B cell (primary cell): ENCODE measurements at regions not wholly inside any gene's neighbourhood (a gene's known extent, or its start where the extent isn't known, plus 50 kb on each side); places are given as distances from the start of the nearest gene placed in this dataset.

Experiments
- ATAC-seq: fragments of 200-7000 bp; cut with Tn5 transposase; one replicate; pipeline ENCODE4 v1.10.0; 2021; ENCODE audit warnings: low read depth, mild to moderate bottlenecking, moderate number of reproducible peaks, moderate library complexity
- CTCF ChIA-PET: fragments of 350-600 bp; sonication (Branson Sonifier 250); formaldehyde crosslinking; loops from one replicate; lab custom pipeline; 2021; ENCODE audit warnings: antibody characterized with exemption, inconsistent platforms; lab: Charles Lee
- POLR2A ChIA-PET: fragments of 350-600 bp; sonication (Branson Sonifier 250); formaldehyde crosslinking; loops from one replicate; lab custom pipeline; 2021; ENCODE audit warnings: antibody characterized with exemption; lab: Charles Lee
- DNase-seq: peaks from one replicate; pipeline ENCODE4 v3.0.0; 2013
- H2AFZ ChIP-seq: 2 replicates; pipeline ENCODE4 v1.6.1; 2012; ENCODE audit warnings: mild to moderate bottlenecking, low read depth, low read length; ENCODE audit not compliant: insufficient read depth, poor library complexity, severe bottlenecking
- H3K27ac ChIP-seq, 2 donors: 1 replicate in 1 of 2; 2 replicates in 1 of 2; pipeline ENCODE4 v1.5.1; 2012 to 2013; ENCODE audit warnings: low read length in 2 of 2, mild to moderate bottlenecking in 2 of 2, moderate library complexity in 1 of 2
- H3K27me3 ChIP-seq, 4 experiments: fragments of 200-600 bp in 1 of 4; sonication (generic) in 1 of 4; replicated peaks in 1 of 4; 1 replicate in 2 of 4; 2 replicates in 2 of 4; pipeline versions ENCODE4 v1.6.1 to v1.7.0; 2013 to 2016; ENCODE audit warnings: low read length in 3 of 4, mild to moderate bottlenecking in 2 of 4, mixed read lengths in 1 of 4, moderate library complexity in 1 of 4; ENCODE audit not compliant: insufficient read depth in 4 of 4, control insufficient read depth in 3 of 4; ENCODE audit errors: control extremely low read depth in 1 of 4
- H3K36me3 ChIP-seq, 2 experiments: replicated peaks in 1 of 2; 1 replicate in 1 of 2; 2 replicates in 1 of 2; pipeline versions ENCODE4 v1.6.1 to v1.7.1; 2013; ENCODE audit warnings: low read length in 1 of 2; ENCODE audit not compliant: insufficient read depth in 2 of 2, control insufficient read depth in 1 of 2; ENCODE audit errors: control extremely low read depth in 1 of 2, extremely low read depth in 1 of 2
- H3K4me1 ChIP-seq, 2 donors: fragments of 200-600 bp in 1 of 2; sonication (generic) in 1 of 2; 1 replicate in 1 of 2; 2 replicates in 1 of 2; pipeline versions ENCODE4 v1.5.1 to v1.6.1; 2013 to 2017; ENCODE audit warnings: low read length in 2 of 2; ENCODE audit not compliant: control insufficient read depth in 2 of 2, insufficient read depth in 2 of 2
- H3K4me2 ChIP-seq: replicated peaks from 2 replicates; pipeline ENCODE3; 2012; ENCODE audit warnings: mild to moderate bottlenecking, low read depth, low read length; ENCODE audit not compliant: poor library complexity, severe bottlenecking
- H3K4me3 ChIP-seq, 5 experiments: fragments of 200-600 bp in 1 of 5; sonication (generic) in 1 of 5; 1 replicate in 3 of 5; 2 replicates in 2 of 5; pipeline versions ENCODE4 v1.5.1 to v1.7.0; 2011 to 2016; ENCODE audit warnings: low read length in 4 of 5, mild to moderate bottlenecking in 4 of 5, low read depth in 2 of 5, control low read depth in 1 of 5, moderate library complexity in 1 of 5; ENCODE audit not compliant: insufficient read depth in 1 of 5; ENCODE audit errors: control extremely low read depth in 1 of 5, extremely low read depth in 1 of 5
- H3K79me2 ChIP-seq: fragments of 200-600 bp; sonication (generic); one replicate; pipeline ENCODE4 v1.6.0; 2016; ENCODE audit warnings: low read length; ENCODE audit not compliant: control insufficient read depth, insufficient read depth
- H3K9ac ChIP-seq: fragments of 200-600 bp; sonication (generic); 2 replicates; pipeline ENCODE4 v1.6.1; 2017; ENCODE audit warnings: mild to moderate bottlenecking, low read length, moderate library complexity
- H3K9me3 ChIP-seq, 3 donors: one replicate each; pipeline versions ENCODE4 v1.6.1 to v1.7.1; 2013; ENCODE audit warnings: low read length in 2 of 3; ENCODE audit not compliant: control insufficient read depth in 2 of 3, insufficient read depth in 1 of 3; ENCODE audit errors: control extremely low read depth in 1 of 3
- H4K20me1 ChIP-seq: 2 replicates; pipeline ENCODE4 v1.6.0; 2012; ENCODE audit warnings: mild to moderate bottlenecking, low read length; ENCODE audit not compliant: insufficient read depth, control insufficient read depth, poor library complexity, severe bottlenecking
- H3K27ac Mint-ChIP-seq: one replicate; pipeline ENCODE4 v1.8.0; 2021; ENCODE audit warnings: mixed read lengths
- H3K27me3 Mint-ChIP-seq: one replicate; pipeline ENCODE4 v1.8.0; 2021; ENCODE audit warnings: mixed read lengths
- H3K4me1 Mint-ChIP-seq: one replicate; pipeline ENCODE4 v1.8.0; 2021; ENCODE audit warnings: mixed read lengths
- H3K4me3 Mint-ChIP-seq: one replicate; pipeline ENCODE4 v1.8.0; 2021; ENCODE audit warnings: mixed read lengths
- H3K9me3 Mint-ChIP-seq: one replicate; pipeline ENCODE4 v1.8.0; 2022; ENCODE audit warnings: mixed read lengths; ENCODE audit not compliant: insufficient read depth
- EZH2 ChIP-seq: IDR thresholded peaks from 2 replicates; pipeline ENCODE4 v1.6.1; 2012; ENCODE audit warnings: borderline replicate concordance, low read depth, mild to moderate bottlenecking, moderate library complexity, low read length; ENCODE audit not compliant: insufficient read depth, poor library complexity, severe bottlenecking
- WGBS: methylation state at CpG from one replicate; pipeline ENCODE4 v1.1.5; 2013; ENCODE audit warnings: missing lambda C conversion rate; ENCODE audit not compliant: insufficient coverage; 5-methylcytosine and 5-hydroxymethylcytosine counted together
- intact Hi-C: fragments of 100-400 bp; cut with micrococcal nuclease; formaldehyde crosslinking; loops from one replicate; pipeline ENCODE4 v1.10.0; 2022
- TF ChIP-seq, protein P1 (sequence below): fragments of 200-600 bp; IDR thresholded peaks from one replicate; pipeline ENCODE4 v1.8.0; 2022; ENCODE audit warnings: antibody characterized with exemption, mild to moderate bottlenecking

DNA sequence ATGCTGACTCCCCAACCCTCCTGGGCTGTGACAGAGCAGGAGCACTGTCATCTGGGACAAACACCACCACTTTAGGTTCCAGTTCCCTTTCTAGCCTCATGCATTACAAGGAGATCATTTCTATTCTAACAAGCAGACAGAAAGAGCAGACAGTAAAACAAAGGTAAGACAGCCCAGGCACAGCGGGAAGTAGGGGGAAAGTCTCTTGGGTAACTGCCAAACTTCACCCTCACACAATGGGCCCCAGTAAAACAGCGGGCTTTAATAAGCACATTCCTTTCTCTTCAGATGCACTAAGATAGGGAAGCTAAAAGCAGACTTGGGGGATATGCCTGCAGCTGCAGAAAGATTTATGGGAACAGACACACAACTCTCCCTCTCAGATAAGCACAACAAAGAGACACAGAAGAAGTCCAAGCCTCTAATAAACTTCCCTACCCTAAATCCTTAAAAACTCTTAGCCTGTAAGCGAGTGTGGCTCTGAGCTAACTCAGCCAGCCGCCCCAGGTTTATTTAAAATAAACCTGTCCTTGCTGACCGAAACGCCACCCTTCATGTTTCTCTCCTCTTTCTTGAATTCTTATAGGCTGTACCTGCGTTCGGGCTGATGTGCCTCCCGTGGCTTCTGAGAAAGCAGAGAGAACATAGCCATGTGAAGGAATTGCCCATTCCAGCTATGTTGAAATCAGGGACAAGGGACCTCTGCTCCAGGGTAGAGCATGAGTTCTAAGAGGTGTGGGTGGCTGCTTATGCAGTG, 726.8 kb upstream of the DDX18 start:
- Histone ChIP-seq H3K79me2 (no peaks in the 10 kb centered on the region), H3K27ac (no peak overlapping the region), H2AFZ (no peak overlapping the region), H3K36me3 (no peaks in the 10 kb centered on the region), H3K4me3 (no peak overlapping the region), H4K20me1 (no peaks in the 10 kb centered on the region), H3K4me2 (no peak overlapping the region), H3K4me1 (no peaks in the 10 kb centered on the region), H3K9me3 (no peaks in the 10 kb centered on the region), H3K9ac (no peak overlapping the region), H3K27me3 (no peaks in the 10 kb centered on the region)
- no peak overlapping the region for H3K27ac Mint-ChIP-seq
- 23% methylated on average over 6 of the region's 9 CpGs for WGBS
- intact Hi-C loops = no loop called here
- TF ChIP-seq, protein P1, sequence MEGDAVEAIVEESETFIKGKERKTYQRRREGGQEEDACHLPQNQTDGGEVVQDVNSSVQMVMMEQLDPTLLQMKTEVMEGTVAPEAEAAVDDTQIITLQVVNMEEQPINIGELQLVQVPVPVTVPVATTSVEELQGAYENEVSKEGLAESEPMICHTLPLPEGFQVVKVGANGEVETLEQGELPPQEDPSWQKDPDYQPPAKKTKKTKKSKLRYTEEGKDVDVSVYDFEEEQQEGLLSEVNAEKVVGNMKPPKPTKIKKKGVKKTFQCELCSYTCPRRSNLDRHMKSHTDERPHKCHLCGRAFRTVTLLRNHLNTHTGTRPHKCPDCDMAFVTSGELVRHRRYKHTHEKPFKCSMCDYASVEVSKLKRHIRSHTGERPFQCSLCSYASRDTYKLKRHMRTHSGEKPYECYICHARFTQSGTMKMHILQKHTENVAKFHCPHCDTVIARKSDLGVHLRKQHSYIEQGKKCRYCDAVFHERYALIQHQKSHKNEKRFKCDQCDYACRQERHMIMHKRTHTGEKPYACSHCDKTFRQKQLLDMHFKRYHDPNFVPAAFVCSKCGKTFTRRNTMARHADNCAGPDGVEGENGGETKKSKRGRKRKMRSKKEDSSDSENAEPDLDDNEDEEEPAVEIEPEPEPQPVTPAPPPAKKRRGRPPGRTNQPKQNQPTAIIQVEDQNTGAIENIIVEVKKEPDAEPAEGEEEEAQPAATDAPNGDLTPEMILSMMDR = no peak
- TF ChIP-seq EZH2 = no peak
- DNase-seq (no peak), ATAC-seq (no peak)
- no peaks in the 10 kb centered on the region for H3K9me3 Mint-ChIP-seq
- H3K27me3 Mint-ChIP-seq = no peaks in the 10 kb centered on the region
- ChIA-PET POLR2A (no interaction called here), CTCF (interaction anchor here (0.8 kb wide), 1 partner anchor 27 kb away, joined by 3 read pairs; no protein-coding TSS in a partner anchor)
- no peak overlapping the region for H3K4me3 Mint-ChIP-seq
- no peaks in the 10 kb centered on the region for H3K4me1 Mint-ChIP-seq

DNA sequence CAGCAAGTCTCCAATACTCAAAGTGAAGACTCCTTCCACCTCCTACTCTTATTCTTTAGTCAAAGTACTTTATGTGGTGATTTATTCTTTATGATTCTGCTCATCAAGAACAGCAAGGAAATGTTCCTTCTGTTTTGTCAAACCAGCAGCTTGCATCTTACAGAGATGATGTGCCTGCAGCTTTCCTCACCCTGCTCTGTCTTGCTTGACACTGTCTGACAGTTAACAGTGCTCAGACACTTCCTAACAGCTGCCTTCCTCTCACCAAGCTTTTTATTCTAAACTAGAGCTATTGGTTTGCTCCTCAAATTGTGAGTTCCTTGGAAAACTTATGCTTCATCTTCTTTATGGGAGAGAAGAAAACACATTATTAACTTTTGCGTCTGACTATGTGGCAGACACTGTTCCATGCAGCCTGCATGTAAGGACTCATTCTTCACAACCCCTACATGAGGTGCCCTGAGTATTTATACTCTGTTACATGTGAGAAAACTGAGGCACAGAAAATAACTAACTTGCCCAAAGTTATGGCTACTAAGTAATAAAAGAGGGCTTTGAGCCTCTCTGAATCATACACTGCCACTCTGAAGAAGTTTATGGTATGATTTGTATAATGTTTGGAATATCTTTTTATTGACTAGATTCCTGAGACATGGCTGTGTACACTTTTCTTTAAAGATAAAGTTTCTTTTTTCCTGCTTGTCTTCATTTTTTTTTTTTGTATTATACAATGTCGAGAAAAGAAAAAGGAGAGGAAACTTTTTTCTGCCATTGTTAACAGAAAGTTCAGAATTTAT, 723.3 kb upstream of the DDX18 start:
- ChIA-PET CTCF (no interaction called here), POLR2A (no interaction called here)
- H3K4me1 ChIP-seq = no peaks in the 10 kb centered on the region
- WGBS = no CpG with 5 or more reads among the region's 2 CpGs
- ATAC-seq = no peak
- intact Hi-C loops = no loop called here
- H3K27me3 Mint-ChIP-seq = no peaks in the 10 kb centered on the region
- no peak overlapping the region for H3K4me3 Mint-ChIP-seq
- H4K20me1 ChIP-seq = no peaks in the 10 kb centered on the region
- no peak for DNase-seq
- no peak overlapping the region for H3K4me2 ChIP-seq
- TF ChIP-seq, protein P1 = no peak
- TF ChIP-seq EZH2 = no peak
- H3K27me3 ChIP-seq = no peaks in the 10 kb centered on the region
- H3K27ac Mint-ChIP-seq = no peak overlapping the region
- H3K27ac ChIP-seq = no peak overlapping the region
- H3K9ac ChIP-seq = no peak overlapping the region
- H3K4me1 Mint-ChIP-seq = no peaks in the 10 kb centered on the region
- no peaks in the 10 kb centered on the region for H3K9me3 ChIP-seq
- no peak overlapping the region for H3K4me3 ChIP-seq
- no peaks in the 10 kb centered on the region for H3K36me3 ChIP-seq
- H2AFZ ChIP-seq = no peak overlapping the region
- no peaks in the 10 kb centered on the region for H3K9me3 Mint-ChIP-seq
- H3K79me2 ChIP-seq = no peaks in the 10 kb centered on the region
